Breast epithelium (tissue), 3 donors: ENCODE measurements at regions not wholly inside any gene's neighbourhood (a gene's known extent, or its start where the extent isn't known, plus 50 kb on each side); places are given as distances from the start of the nearest gene placed in this dataset.

Source experiments
- CTCF ChIP-seq, 3 donors: fragments of 450-650 bp; IDR thresholded peaks; one replicate each; pipeline ENCODE4 v1.5.1; 2016 to 2017; ENCODE audit warnings: antibody characterized with exemption in 3 of 3, mild to moderate bottlenecking in 3 of 3, moderate library complexity in 3 of 3
- POLR2A ChIP-seq: fragments of 450-650 bp; IDR thresholded peaks from one replicate; pipeline ENCODE4 v1.6.1; 2016; ENCODE audit warnings: antibody characterized with exemption, mild to moderate bottlenecking, moderate library complexity
- POLR2AphosphoS5 ChIP-seq, 3 donors: sonication (generic); formaldehyde crosslinking; IDR thresholded peaks; one replicate each; pipeline ENCODE4 v1.6.1; 2017; ENCODE audit warnings: antibody characterized with exemption in 3 of 3

GRCh38 chr16:80407265-80407987 lies 133.4 kb upstream of the DYNLRB2 start:
- no peak for TF ChIP-seq POLR2AphosphoS5 (IDR thresholded peaks at IDR 0.05)
- no peak for TF ChIP-seq CTCF (IDR thresholded peaks at IDR 0.05)
- TF ChIP-seq POLR2A: no peak
